H1 (cell line): ENCODE measurements at regions not wholly inside any gene's neighbourhood (a gene's known extent, or its start where the extent isn't known, plus 50 kb on each side); places are given as distances from the start of the nearest gene placed in this dataset.

Experiments
- BRCA1 ChIP-seq: IDR thresholded peaks from 2 replicates; pipeline ENCODE4 v1.6.1; 2012; ENCODE audit warnings: low read depth, low read length, improper control_type of control experiment
- EZH2 ChIP-seq: fragments of 200-600 bp; sonication (generic); IDR thresholded peaks from 2 replicates; pipeline ENCODE4 v1.7.1; 2012; ENCODE audit warnings: low read depth, mild to moderate bottlenecking, moderate library complexity, low read length, inconsistent platforms; ENCODE audit not compliant: severe bottlenecking
- KDM1A ChIP-seq: fragments of 200-600, 300-600 bp; sonication (generic); IDR thresholded peaks from 2 replicates; pipeline ENCODE4 v1.7.1; 2016; ENCODE audit warnings: mild to moderate bottlenecking, low read length, borderline replicate concordance
- POLR2A ChIP-seq, 2 experiments: IDR thresholded peaks; 1 replicate in 1 of 2; 2 replicates in 1 of 2; pipeline ENCODE4 v1.6.1; 2011; ENCODE audit warnings: low read depth in 2 of 2, low read length in 2 of 2, mild to moderate bottlenecking in 2 of 2; ENCODE audit errors: control extremely low read depth in 1 of 2
- RXRA ChIP-seq: IDR thresholded peaks from 2 replicates; pipeline ENCODE4 v1.6.1; 2011; ENCODE audit warnings: low read depth, mild to moderate bottlenecking, low read length, moderate library complexity; ENCODE audit not compliant: insufficient read depth
- SIN3A ChIP-seq, 2 experiments: IDR thresholded peaks in 1 of 2; conservative IDR thresholded peaks in 1 of 2; 2 replicates each; pipeline ENCODE4 v1.6.1; 2011 to 2012; ENCODE audit warnings: low read length in 2 of 2, improper control_type of control experiment in 1 of 2, low read depth in 1 of 2, mild to moderate bottlenecking in 1 of 2
- SUZ12 ChIP-seq: fragments of 200-600 bp; sonication (generic); IDR thresholded peaks from 2 replicates; pipeline ENCODE4 v1.6.1; 2012; ENCODE audit warnings: mild to moderate bottlenecking, inconsistent platforms, low read length, moderate library complexity, mixed read lengths
- TF ChIP-seq, protein P1 (sequence below), 3 experiments: IDR thresholded peaks; 1 replicate in 2 of 3; 2 replicates in 1 of 3; pipeline versions ENCODE4 v1.5.1 to v1.6.1; 2011; ENCODE audit warnings: low read length in 3 of 3, mild to moderate bottlenecking in 3 of 3, inconsistent platforms in 2 of 3, low read depth in 1 of 3, moderate library complexity in 1 of 3; ENCODE audit not compliant: insufficient read depth in 1 of 3; ENCODE audit errors: control extremely low read depth in 1 of 3
- TF ChIP-seq, protein P2 (sequence below): IDR thresholded peaks from 2 replicates; pipeline ENCODE4 v1.6.1; 2011; ENCODE audit warnings: low read length, improper control_type of control experiment

- TF ChIP-seq SIN3A (conservative IDR thresholded peaks at IDR 0.05 in 1 of 2, IDR thresholded peaks at IDR 0.05 in 1 of 2; ENCODE audit: low read depth in 1 of 2, low read length in 2 of 2), result no peak
- no peak for TF ChIP-seq KDM1A
- TF ChIP-seq RXRA, result no peak
- TF ChIP-seq, protein P1, sequence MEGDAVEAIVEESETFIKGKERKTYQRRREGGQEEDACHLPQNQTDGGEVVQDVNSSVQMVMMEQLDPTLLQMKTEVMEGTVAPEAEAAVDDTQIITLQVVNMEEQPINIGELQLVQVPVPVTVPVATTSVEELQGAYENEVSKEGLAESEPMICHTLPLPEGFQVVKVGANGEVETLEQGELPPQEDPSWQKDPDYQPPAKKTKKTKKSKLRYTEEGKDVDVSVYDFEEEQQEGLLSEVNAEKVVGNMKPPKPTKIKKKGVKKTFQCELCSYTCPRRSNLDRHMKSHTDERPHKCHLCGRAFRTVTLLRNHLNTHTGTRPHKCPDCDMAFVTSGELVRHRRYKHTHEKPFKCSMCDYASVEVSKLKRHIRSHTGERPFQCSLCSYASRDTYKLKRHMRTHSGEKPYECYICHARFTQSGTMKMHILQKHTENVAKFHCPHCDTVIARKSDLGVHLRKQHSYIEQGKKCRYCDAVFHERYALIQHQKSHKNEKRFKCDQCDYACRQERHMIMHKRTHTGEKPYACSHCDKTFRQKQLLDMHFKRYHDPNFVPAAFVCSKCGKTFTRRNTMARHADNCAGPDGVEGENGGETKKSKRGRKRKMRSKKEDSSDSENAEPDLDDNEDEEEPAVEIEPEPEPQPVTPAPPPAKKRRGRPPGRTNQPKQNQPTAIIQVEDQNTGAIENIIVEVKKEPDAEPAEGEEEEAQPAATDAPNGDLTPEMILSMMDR (IDR thresholded peaks at IDR 0.05; ENCODE audit: control extremely low read depth in 1 of 3, insufficient read depth in 1 of 3, low read depth in 1 of 3, low read length in 3 of 3), result no peak
- TF ChIP-seq, protein P2, sequence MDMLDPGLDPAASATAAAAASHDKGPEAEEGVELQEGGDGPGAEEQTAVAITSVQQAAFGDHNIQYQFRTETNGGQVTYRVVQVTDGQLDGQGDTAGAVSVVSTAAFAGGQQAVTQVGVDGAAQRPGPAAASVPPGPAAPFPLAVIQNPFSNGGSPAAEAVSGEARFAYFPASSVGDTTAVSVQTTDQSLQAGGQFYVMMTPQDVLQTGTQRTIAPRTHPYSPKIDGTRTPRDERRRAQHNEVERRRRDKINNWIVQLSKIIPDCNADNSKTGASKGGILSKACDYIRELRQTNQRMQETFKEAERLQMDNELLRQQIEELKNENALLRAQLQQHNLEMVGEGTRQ, result no peak
- no peak for TF ChIP-seq BRCA1
- TF ChIP-seq SUZ12, result no peak
- no peak for TF ChIP-seq POLR2A (IDR thresholded peaks at IDR 0.05; ENCODE audit: control extremely low read depth in 1 of 2, low read depth in 2 of 2, low read length in 2 of 2)
- TF ChIP-seq EZH2, result no peak
Observed at GRCh38 chr12:71063087-71063486, 94.7 kb downstream of the TSPAN8 start.
